ENCODE measurements at regions not wholly inside any gene's neighbourhood (a gene's known extent, or its start where the extent isn't known, plus 50 kb on each side); places are given as distances from the start of the nearest gene placed in this dataset.

DNA sequence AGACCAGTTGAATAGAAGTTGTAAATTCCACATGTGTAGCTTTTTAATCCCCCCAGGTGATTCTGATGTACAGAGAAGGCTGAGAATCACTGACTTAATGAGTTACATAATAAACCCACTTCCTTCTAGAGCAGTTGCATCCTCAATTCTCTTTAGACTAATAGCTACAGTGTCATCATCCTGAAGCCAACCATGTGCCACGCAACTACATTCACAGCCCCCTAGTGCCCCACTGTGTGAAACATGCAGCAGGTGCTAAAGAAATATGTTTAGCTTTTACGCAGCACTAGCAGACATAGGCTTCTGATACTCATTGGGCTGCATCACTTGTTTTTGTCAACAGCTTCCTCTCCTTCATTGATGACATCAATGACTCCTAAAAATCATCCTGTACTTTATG is 1168.3 kb downstream of the BCL11B start:
- TF ChIP-seq YY1 (IDR thresholded peaks at IDR 0.05; ENCODE audit: insufficient read depth, insufficient read length) (no peak), SUZ12 (IDR thresholded peaks at IDR 0.05; ENCODE audit: extremely low read depth, insufficient read depth, insufficient read length) (no peak)
